ENCODE measurements at regions not wholly inside any gene's neighbourhood (a gene's known extent, or its start where the extent isn't known, plus 50 kb on each side); places are given as distances from the start of the nearest gene placed in this dataset.

DNA sequence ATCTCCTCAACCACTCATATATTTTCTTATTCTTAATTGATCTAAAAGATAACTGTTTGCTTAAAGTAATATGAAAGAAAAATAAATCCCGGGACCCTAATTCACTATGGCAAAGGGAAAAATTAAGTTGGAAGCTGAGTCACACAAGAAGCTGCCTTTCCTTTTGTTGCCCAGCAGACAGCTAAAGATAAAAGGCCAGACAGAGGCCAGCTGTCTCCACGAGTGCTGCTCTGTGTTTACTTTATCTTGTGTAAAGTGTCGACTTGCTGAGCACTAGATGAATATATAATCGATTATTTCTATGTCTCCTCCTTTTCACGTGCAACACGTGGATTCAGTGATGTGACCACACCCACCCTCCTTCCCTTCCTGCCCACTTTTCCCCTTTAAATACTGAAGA lies 52.8 kb upstream of the NSMCE3 start:
- H3K36me3 ChIP-seq (ENCODE audit: insufficient read depth): no peaks in the 10 kb centered on the region
- no peak overlapping the region for H3K27ac ChIP-seq (ENCODE audit: low read depth)
- DNase-seq (ENCODE audit: extremely low spot score): no peak
- H3K4me3 ChIP-seq (ENCODE audit: low read depth, low read length): no peak overlapping the region
- WGBS: 8% methylated on average over 6 of the region's 6 CpGs
- H3K4me1 ChIP-seq (ENCODE audit: insufficient read depth): no peaks in the 10 kb centered on the region

DNA sequence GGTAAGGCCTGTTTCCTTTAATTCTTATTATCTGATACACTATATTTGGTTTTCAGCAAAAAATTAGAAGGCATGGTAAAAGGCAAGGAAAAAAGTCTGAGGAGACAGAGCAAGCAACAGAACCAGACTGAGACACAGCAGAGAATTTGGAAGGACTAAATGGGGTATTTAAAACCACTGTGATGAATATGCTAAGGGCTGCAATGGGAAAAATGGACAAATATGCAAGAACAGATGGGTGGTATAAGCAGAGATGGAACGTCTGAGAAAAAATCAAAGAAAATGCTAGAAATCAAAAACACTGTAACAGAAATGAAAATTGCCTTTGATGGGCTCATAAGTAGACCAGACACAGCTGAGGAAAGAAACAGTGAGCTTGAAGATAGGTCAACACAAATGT lies 50.8 kb upstream of the NSMCE3 start:
- WGBS: 83% methylated on average over 1 of the region's 1 CpG
- Histone ChIP-seq H3K36me3 (ENCODE audit: insufficient read depth) (no peaks in the 10 kb centered on the region), H3K27ac (ENCODE audit: low read depth) (no peak overlapping the region), H3K4me1 (ENCODE audit: insufficient read depth) (no peaks in the 10 kb centered on the region), H3K4me3 (ENCODE audit: low read depth, low read length) (no peak overlapping the region)
- DNase-seq (ENCODE audit: extremely low spot score): no peak

DNA sequence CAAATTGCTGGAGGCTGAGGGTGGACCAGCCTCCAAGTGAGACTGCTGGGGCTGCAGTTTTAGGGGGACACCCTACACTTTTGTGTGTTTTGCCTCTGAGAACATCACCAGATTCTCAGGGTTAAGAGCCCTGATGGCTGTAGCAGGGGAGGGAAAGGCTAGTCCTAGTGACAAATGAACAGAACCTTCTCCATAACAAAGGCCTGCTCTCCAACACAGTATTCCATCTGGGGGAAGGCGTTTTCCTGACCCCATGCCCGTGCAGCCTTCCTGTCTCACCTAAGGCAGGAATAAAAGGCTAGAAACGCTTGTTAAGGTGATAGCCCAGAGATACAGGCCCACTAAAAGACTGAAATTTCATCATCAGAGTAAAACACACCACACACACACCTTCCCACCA lies 50.2 kb upstream of the NSMCE3 start:
- Histone ChIP-seq H3K36me3 (ENCODE audit: insufficient read depth) (no peaks in the 10 kb centered on the region), H3K4me1 (ENCODE audit: insufficient read depth) (no peaks in the 10 kb centered on the region), H3K4me3 (ENCODE audit: low read depth, low read length) (no peak overlapping the region), H3K27ac (ENCODE audit: low read depth) (no peak overlapping the region)
- WGBS: 60% methylated on average over 3 of the region's 3 CpGs
- no peak for DNase-seq (ENCODE audit: extremely low spot score)

All from urinary bladder (tissue), 3 donors.